IPS-NIHi7 (cell line): ENCODE measurements at regions not wholly inside any gene's neighbourhood (a gene's known extent, or its start where the extent isn't known, plus 50 kb on each side); places are given as distances from the start of the nearest gene placed in this dataset.

Source experiments
- DNase-seq: peaks from one replicate; pipeline ENCODE4 v3.0.0; 2012; ENCODE audit warnings: mixed read lengths; ENCODE audit errors: extremely low spot score

GRCh38 chr9:7984203-7984602 is 184.6 kb upstream of the DMAC1 start:
- no peak for DNase-seq

GRCh38 chr9:7983490-7983889 is 183.9 kb upstream of the DMAC1 start:
- no peak for DNase-seq

- DNase-seq, result no peak
Measured at GRCh38 chr9:7982907-7983306, 183.3 kb upstream of the DMAC1 start.

- DNase-seq, result no peak
Measured at GRCh38 chr9:7980691-7981289, 181.2 kb upstream of the DMAC1 start.

GRCh38 chr9:7980041-7980440 is 180.5 kb upstream of the DMAC1 start:
- no peak for DNase-seq

- DNase-seq, result no peak
Measured at GRCh38 chr9:7979611-7980010, 180.0 kb upstream of the DMAC1 start.

GRCh38 chr9:7977586-7977985 is 178.0 kb upstream of the DMAC1 start:
- no peak for DNase-seq

GRCh38 chr9:7976856-7977255 is 177.3 kb upstream of the DMAC1 start:
- no peak for DNase-seq

GRCh38 chr9:7976167-7976755 is 176.7 kb upstream of the DMAC1 start:
- no peak for DNase-seq

GRCh38 chr9:7975336-7975735 is 175.8 kb upstream of the DMAC1 start:
- DNase-seq, result no peak

GRCh38 chr9:7974335-7974960 is 174.9 kb upstream of the DMAC1 start:
- no peak for DNase-seq

GRCh38 chr9:7973123-7973522 is 173.5 kb upstream of the DMAC1 start:
- DNase-seq, result no peak

GRCh38 chr9:7970681-7971330 is 171.2 kb upstream of the DMAC1 start:
- no peak for DNase-seq

- DNase-seq, result no peak
Measured at GRCh38 chr9:7968687-7969086, 169.1 kb upstream of the DMAC1 start.

- DNase-seq, result peak; percentile 26
Measured at GRCh38 chr9:7967851-7968250, 168.3 kb upstream of the DMAC1 start.

GRCh38 chr9:7967093-7967827 is 167.7 kb upstream of the DMAC1 start:
- DNase-seq, result no peak

- no peak for DNase-seq
Measured at GRCh38 chr9:7965063-7965462, 165.5 kb upstream of the DMAC1 start.

GRCh38 chr9:7963026-7963425 is 163.4 kb upstream of the DMAC1 start:
- DNase-seq, result no peak

- no peak for DNase-seq
Measured at GRCh38 chr9:7961076-7961475, 161.5 kb upstream of the DMAC1 start.

GRCh38 chr9:7960320-7961050 is 160.9 kb upstream of the DMAC1 start:
- no peak for DNase-seq

GRCh38 chr9:7957803-7958202 is 158.2 kb upstream of the DMAC1 start:
- DNase-seq, result no peak

- no peak for DNase-seq
Measured at GRCh38 chr9:7947577-7947976, 148.0 kb upstream of the DMAC1 start.
